OCI-LY1 (cell line): ENCODE measurements at regions not wholly inside any gene's neighbourhood (a gene's known extent, or its start where the extent isn't known, plus 50 kb on each side); places are given as distances from the start of the nearest gene placed in this dataset.

Experiments used
- H2AFZ ChIP-seq: fragments of 200-600 bp; sonication (generic), shearing (Covaris generic); 2 replicates; pipeline ENCODE4 v1.6.0; 2014; ENCODE audit warnings: antibody characterized with exemption, mild to moderate bottlenecking, low read length
- H3F3A ChIP-seq: fragments of 200-600 bp; sonication (generic), shearing (Covaris generic); 2 replicates; pipeline ENCODE4 v1.6.0; 2014; ENCODE audit warnings: mild to moderate bottlenecking, antibody characterized with exemption, low read length, moderate library complexity; ENCODE audit not compliant: insufficient read depth
- H3K27ac ChIP-seq: fragments of 200-600 bp; sonication (generic); 2 replicates; pipeline ENCODE4 v1.5.1; 2014; ENCODE audit warnings: low read length, mixed run types, mild to moderate bottlenecking, low read depth; ENCODE audit not compliant: poor library complexity, severe bottlenecking
- H3K27me3 ChIP-seq: fragments of 200-600 bp; sonication (generic); 2 replicates; pipeline ENCODE4 v1.6.0; 2014; ENCODE audit warnings: antibody characterized with exemption, mild to moderate bottlenecking, low read length, moderate library complexity; ENCODE audit not compliant: insufficient read depth
- H3K36me3 ChIP-seq: fragments of 200-600 bp; sonication (generic); 2 replicates; pipeline ENCODE4 v1.6.1; 2014; ENCODE audit warnings: mild to moderate bottlenecking, antibody characterized with exemption, low read length, moderate library complexity, mixed read lengths; ENCODE audit not compliant: insufficient read depth
- H3K4me1 ChIP-seq: fragments of 200-600 bp; sonication (generic); 2 replicates; pipeline ENCODE4 v1.5.1; 2014; ENCODE audit warnings: mild to moderate bottlenecking, low read length, moderate library complexity; ENCODE audit not compliant: insufficient read depth, severe bottlenecking
- H3K4me2 ChIP-seq: fragments of 200-600 bp; sonication (generic), shearing (Covaris generic); 2 replicates; pipeline ENCODE4 v1.6.1; 2014; ENCODE audit warnings: low read length
- H3K4me3 ChIP-seq: fragments of 200-600 bp; sonication (generic); 2 replicates; pipeline ENCODE4 v1.5.1; 2014; ENCODE audit warnings: low read length, low read depth, mild to moderate bottlenecking, mixed read lengths; ENCODE audit not compliant: poor library complexity, severe bottlenecking
- H3K79me2 ChIP-seq: fragments of 200-600 bp; shearing (Covaris generic); 2 replicates; pipeline ENCODE4 v1.6.1; 2016; ENCODE audit warnings: mixed run types, low read length, mixed read lengths; ENCODE audit not compliant: insufficient read depth
- H3K9ac ChIP-seq: fragments of 200-600 bp; sonication (generic), shearing (Covaris generic); 2 replicates; pipeline ENCODE4 v1.6.1; 2014; ENCODE audit warnings: mild to moderate bottlenecking, low read length, mixed read lengths
- H3K9me2 ChIP-seq: fragments of 200-600 bp; sonication (generic), shearing (Covaris generic); 2 replicates; pipeline ENCODE4 v1.6.1; 2014; ENCODE audit warnings: low read depth, mild to moderate bottlenecking, low read length, mixed read lengths
- H3K9me3 ChIP-seq: fragments of 200-600 bp; shearing (Covaris generic); 2 replicates; pipeline ENCODE4 v1.6.1; 2014; ENCODE audit warnings: low read length, mixed read lengths
- H4K20me1 ChIP-seq: fragments of 200-600 bp; sonication (generic), shearing (Covaris generic); 2 replicates; pipeline ENCODE4 v1.6.0; 2016; ENCODE audit warnings: mild to moderate bottlenecking, low read length; ENCODE audit not compliant: insufficient read depth
- CTCF ChIP-seq: fragments of 200-600 bp; sonication (generic), shearing (Covaris generic); IDR thresholded peaks from 2 replicates; pipeline ENCODE4 v1.5.1; 2017; ENCODE audit warnings: mild to moderate bottlenecking, antibody characterized with exemption, low read length, moderate library complexity, mixed read lengths
- EZH2 ChIP-seq: fragments of 200-600 bp; sonication (generic), shearing (Covaris generic); IDR thresholded peaks from 2 replicates; pipeline ENCODE4 v1.8.0; 2017; ENCODE audit warnings: borderline replicate concordance, mixed run types, mild to moderate bottlenecking, antibody characterized with exemption, low read length, moderate library complexity, mixed read lengths

- TF ChIP-seq EZH2: no peak
- TF ChIP-seq CTCF: no peak
- no peak overlapping the region for H3K4me3 ChIP-seq
- no peaks in the 10 kb centered on the region for H3F3A ChIP-seq
- H3K27me3 ChIP-seq: no peaks in the 10 kb centered on the region
- no peaks in the 10 kb centered on the region for H3K4me1 ChIP-seq
- no peaks in the 10 kb centered on the region for H4K20me1 ChIP-seq
- no peaks in the 10 kb centered on the region for H3K79me2 ChIP-seq
- H3K4me2 ChIP-seq: no peak overlapping the region
- H3K9ac ChIP-seq: no peak overlapping the region
- H3K9me3 ChIP-seq: peaks cover 3% of the 10 kb centered on the region; the same call in 1 of the 2 replicates
- H3K36me3 ChIP-seq: no peaks in the 10 kb centered on the region
- H3K27ac ChIP-seq: no peak overlapping the region
- no peak overlapping the region for H2AFZ ChIP-seq
- H3K9me2 ChIP-seq: no peaks in the 10 kb centered on the region
Measured at GRCh38 chr4:43253541-43253940, 361.0 kb downstream of the GRXCR1 start.

- Histone ChIP-seq H3K9ac (no peak overlapping the region), H3K36me3 (no peaks in the 10 kb centered on the region), H3K4me1 (no peaks in the 10 kb centered on the region), H3K27ac (no peak overlapping the region), H2AFZ (no peak overlapping the region), H3F3A (no peaks in the 10 kb centered on the region), H3K4me3 (no peak overlapping the region), H3K9me3 (no peaks in the 10 kb centered on the region), H3K9me2 (no peaks in the 10 kb centered on the region), H3K27me3 (no peaks in the 10 kb centered on the region), H3K79me2 (no peaks in the 10 kb centered on the region), H3K4me2 (no peak overlapping the region), H4K20me1 (no peaks in the 10 kb centered on the region)
- TF ChIP-seq CTCF (no peak), EZH2 (no peak)
Measured at GRCh38 chr4:43264730-43265129, 372.2 kb downstream of the GRXCR1 start.

GRCh38 chr4:43271946-43272345, 379.4 kb downstream of the GRXCR1 start:
- no peaks in the 10 kb centered on the region for H3F3A ChIP-seq
- H2AFZ ChIP-seq: no peak overlapping the region
- H3K4me3 ChIP-seq: no peak overlapping the region
- no peaks in the 10 kb centered on the region for H3K79me2 ChIP-seq
- H4K20me1 ChIP-seq: no peaks in the 10 kb centered on the region
- no peaks in the 10 kb centered on the region for H3K9me2 ChIP-seq
- H3K36me3 ChIP-seq: no peaks in the 10 kb centered on the region
- H3K4me1 ChIP-seq: no peaks in the 10 kb centered on the region
- no peak overlapping the region for H3K9ac ChIP-seq
- TF ChIP-seq CTCF (no peak), EZH2 (no peak)
- H3K27me3 ChIP-seq: no peaks in the 10 kb centered on the region
- H3K9me3 ChIP-seq: no peaks in the 10 kb centered on the region
- no peak overlapping the region for H3K27ac ChIP-seq
- H3K4me2 ChIP-seq: no peak overlapping the region
